ENCODE measurements at regions not wholly inside any gene's neighbourhood (a gene's known extent, or its start where the extent isn't known, plus 50 kb on each side); places are given as distances from the start of the nearest gene placed in this dataset.

DNA sequence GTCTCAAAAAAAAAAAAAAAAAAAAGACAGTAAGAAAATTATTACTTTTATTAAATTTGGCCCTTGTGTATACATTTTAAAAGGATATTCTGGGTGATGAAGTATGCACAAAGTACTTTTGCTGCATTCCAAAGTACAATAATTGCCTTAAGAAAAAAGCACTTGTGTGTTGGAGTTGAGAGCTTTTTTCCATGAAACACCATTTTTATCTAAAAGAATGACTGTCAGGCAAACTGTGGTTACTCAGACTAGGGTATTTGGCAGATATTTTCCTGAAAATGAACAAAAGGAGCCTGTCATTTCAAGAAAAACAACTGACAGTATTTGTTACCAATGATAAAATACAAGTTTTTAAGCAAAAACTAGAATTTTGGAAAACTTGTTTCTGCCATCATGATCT lies 84.3 kb upstream of the PTPN3 start:
- POLR2A ChIA-PET = interaction anchor here (0.7 kb wide), 1 partner anchor 1531 kb away, joined by 4 read pairs; no protein-coding TSS in a partner anchor
- H3K9me1 ChIP-seq (ENCODE audit: control insufficient read depth, insufficient read depth, low read length) = no peaks in the 10 kb centered on the region

DNA sequence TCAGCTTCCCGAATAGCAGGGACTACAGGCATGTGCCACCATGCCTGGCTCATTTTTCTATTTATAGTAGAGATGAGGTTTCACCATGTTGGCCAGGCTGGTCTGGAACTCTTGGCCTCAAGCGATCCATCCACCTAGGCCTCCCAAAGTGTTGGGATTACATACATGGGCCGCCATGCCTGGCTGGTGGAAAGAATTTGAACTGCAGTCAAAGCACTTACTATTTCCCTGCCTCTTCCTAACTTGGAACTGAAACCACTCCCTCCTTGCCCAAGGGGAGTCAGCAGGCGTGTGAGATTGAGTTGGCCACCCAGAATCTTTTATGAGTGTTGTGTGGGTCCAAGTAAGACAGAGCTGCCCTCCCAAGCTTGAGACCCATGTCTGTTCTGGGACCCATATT lies 86.1 kb upstream of the PTPN3 start:
- no peak overlapping the region for H3K4me3 ChIP-seq
- 0% methylated on average over 4 of the region's 4 CpGs for WGBS (ENCODE audit: insufficient coverage, low coverage, missing lambda C conversion rate)
- no peaks in the 10 kb centered on the region for H4K20me1 ChIP-seq (replicated peaks; ENCODE audit: control insufficient read depth, insufficient read depth, low read length)
- H3K79me2 ChIP-seq (ENCODE audit: control insufficient read depth, insufficient read depth, low read length) = no peaks in the 10 kb centered on the region
- no peak overlapping the region for H3K4me2 ChIP-seq (ENCODE audit: insufficient read depth, low read length)
- intact Hi-C loops (cut with micrococcal nuclease) (loop anchor here (10.0 kb wide), 1 partner anchor 571 kb away; no protein-coding TSS in a partner anchor), in situ Hi-C loops (cut with MboI) (loop anchor here (25.0 kb wide), 1 partner anchor 578 kb away; no protein-coding TSS in a partner anchor)
- no peaks in the 10 kb centered on the region; a peak in 1 of 5 replicates for H3K27me3 ChIP-seq (ENCODE audit: control insufficient read depth in 2 of 2, insufficient read depth in 2 of 2, low read length in 2 of 2)
- no TSS peak for BruUV-seq (replicated peaks)
- no peaks in the 10 kb centered on the region for H3K4me1 ChIP-seq (replicated peaks in 1 of 2; ENCODE audit: control insufficient read depth in 2 of 2, insufficient read depth in 2 of 2, low read length in 2 of 2)
- FAIRE-seq (no peak), DNase-seq (ENCODE audit: extremely low read depth in 1 of 4, low spot score in 3 of 4) (no peak), ATAC-seq (no peak)
- H3K9me1 ChIP-seq (ENCODE audit: control insufficient read depth, insufficient read depth, low read length) = no peaks in the 10 kb centered on the region
- ChIA-PET CTCF (ENCODE audit: low intra/inter-chr PET ratio) (no interaction called here), POLR2A (no interaction called here)
- no peak overlapping the region for H3K27ac ChIP-seq (ENCODE audit: extremely low read depth, low read depth, low read length)
- H3K9ac ChIP-seq (ENCODE audit: insufficient read depth in 1 of 2, low read depth in 2 of 2, low read length in 2 of 2) = no peak overlapping the region
- H3K9me3 ChIP-seq (replicated peaks; ENCODE audit: control insufficient read depth, insufficient read depth, low read depth, low read length) = no peaks in the 10 kb centered on the region
- H3K36me3 ChIP-seq (ENCODE audit: control insufficient read depth, insufficient read depth, low read length) = no peaks in the 10 kb centered on the region
- H2AFZ ChIP-seq (ENCODE audit: low read depth, low read length) = no peak overlapping the region
- TF ChIP-seq TEAD1 (CRISPR knock-in tag; IDR thresholded peaks at IDR 0.05) (no peak), HMBOX1 (IDR thresholded peaks at IDR 0.05) (no peak), MAFF (IDR thresholded peaks at IDR 0.05; ENCODE audit: low read length) (no peak), TBL1XR1 (IDR thresholded peaks at IDR 0.05; ENCODE audit: low read length in 2 of 2) (no peak), ZNF23 (CRISPR knock-in tag; IDR thresholded peaks at IDR 0.05) (no peak), MNT (conservative IDR thresholded peaks at IDR 0.05) (no peak), CREB1 (IDR thresholded peaks at IDR 0.05) (no peak), CREB1 (CRISPR knock-in tag; IDR thresholded peaks at IDR 0.05) (no peak), WHSC1 (IDR thresholded peaks at IDR 0.05; ENCODE audit: low read length) (no peak)

More for the DNA sequence above, 84.3 kb upstream of the PTPN3 start:
- ATAC-seq (no peak), FAIRE-seq (no peak), DNase-seq (ENCODE audit: extremely low read depth in 1 of 4, low spot score in 3 of 4) (no peak)
- H3K27me3 ChIP-seq (ENCODE audit: control insufficient read depth in 2 of 2, insufficient read depth in 2 of 2, low read length in 2 of 2) = no peaks in the 10 kb centered on the region; a peak in 1 of 5 replicates
- in situ Hi-C loops (cut with MboI) (loop anchor here (25.0 kb wide), 1 partner anchor 580 kb away; no protein-coding TSS in a partner anchor), intact Hi-C loops (cut with micrococcal nuclease) (loop anchor here (10.0 kb wide), 1 partner anchor 572 kb away; no protein-coding TSS in a partner anchor)
- no peak overlapping the region for H3K27ac ChIP-seq (ENCODE audit: extremely low read depth, low read depth, low read length)
- H3K9me3 ChIP-seq (replicated peaks; ENCODE audit: control insufficient read depth, insufficient read depth, low read depth, low read length) = no peaks in the 10 kb centered on the region
- H3K36me3 ChIP-seq (ENCODE audit: control insufficient read depth, insufficient read depth, low read length) = no peaks in the 10 kb centered on the region
- H3K4me3 ChIP-seq = no peak overlapping the region
- no peak overlapping the region for H2AFZ ChIP-seq (ENCODE audit: low read depth, low read length)
- no peaks in the 10 kb centered on the region for H3K4me1 ChIP-seq (replicated peaks in 1 of 2; ENCODE audit: control insufficient read depth in 2 of 2, insufficient read depth in 2 of 2, low read length in 2 of 2)
- H3K9ac ChIP-seq (ENCODE audit: insufficient read depth in 1 of 2, low read depth in 2 of 2, low read length in 2 of 2) = no peak overlapping the region
- TF ChIP-seq, protein P1, sequence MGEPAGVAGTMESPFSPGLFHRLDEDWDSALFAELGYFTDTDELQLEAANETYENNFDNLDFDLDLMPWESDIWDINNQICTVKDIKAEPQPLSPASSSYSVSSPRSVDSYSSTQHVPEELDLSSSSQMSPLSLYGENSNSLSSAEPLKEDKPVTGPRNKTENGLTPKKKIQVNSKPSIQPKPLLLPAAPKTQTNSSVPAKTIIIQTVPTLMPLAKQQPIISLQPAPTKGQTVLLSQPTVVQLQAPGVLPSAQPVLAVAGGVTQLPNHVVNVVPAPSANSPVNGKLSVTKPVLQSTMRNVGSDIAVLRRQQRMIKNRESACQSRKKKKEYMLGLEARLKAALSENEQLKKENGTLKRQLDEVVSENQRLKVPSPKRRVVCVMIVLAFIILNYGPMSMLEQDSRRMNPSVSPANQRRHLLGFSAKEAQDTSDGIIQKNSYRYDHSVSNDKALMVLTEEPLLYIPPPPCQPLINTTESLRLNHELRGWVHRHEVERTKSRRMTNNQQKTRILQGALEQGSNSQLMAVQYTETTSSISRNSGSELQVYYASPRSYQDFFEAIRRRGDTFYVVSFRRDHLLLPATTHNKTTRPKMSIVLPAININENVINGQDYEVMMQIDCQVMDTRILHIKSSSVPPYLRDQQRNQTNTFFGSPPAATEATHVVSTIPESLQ (CRISPR knock-in tag; IDR thresholded peaks at IDR 0.05) = no peak
- no peak for TF ChIP-seq CBFA2T3 (IDR thresholded peaks at IDR 0.05)
- H3K4me2 ChIP-seq (ENCODE audit: insufficient read depth, low read length) = no peak overlapping the region
- CTCF ChIA-PET (ENCODE audit: low intra/inter-chr PET ratio) = no interaction called here
- BruUV-seq (replicated peaks) = no TSS peak
- H4K20me1 ChIP-seq (replicated peaks; ENCODE audit: control insufficient read depth, insufficient read depth, low read length) = no peaks in the 10 kb centered on the region
- no peaks in the 10 kb centered on the region for H3K79me2 ChIP-seq (ENCODE audit: control insufficient read depth, insufficient read depth, low read length)
